Mucosa of descending colon (tissue), 3 donors: ENCODE measurements at regions not wholly inside any gene's neighbourhood (a gene's known extent, or its start where the extent isn't known, plus 50 kb on each side); places are given as distances from the start of the nearest gene placed in this dataset.

Experiments
- ATAC-seq: fragments of 200-7000 bp; cut with Tn5 transposase; one replicate; pipeline ENCODE4 v1.9.1; 2020; ENCODE audit warnings: mild to moderate bottlenecking, moderate library complexity
- DNase-seq, 3 donors: peaks; one replicate each; pipeline ENCODE4 v3.0.0-alpha.2; 2020
- H3K36me3 ChIP-seq: fragments of 200-600 bp; one replicate; pipeline ENCODE4 v1.8.0; 2021; ENCODE audit warnings: low read depth, mild to moderate bottlenecking
- H3K4me1 ChIP-seq: fragments of 200-600 bp; one replicate; pipeline ENCODE4 v1.8.0; 2021; ENCODE audit warnings: low read depth, mild to moderate bottlenecking
- H3K4me3 ChIP-seq: fragments of 200-600 bp; one replicate; pipeline ENCODE4 v1.8.0; 2021; ENCODE audit warnings: mild to moderate bottlenecking
- H3K9me3 ChIP-seq: fragments of 200-600 bp; one replicate; pipeline ENCODE4 v1.8.0; 2021; ENCODE audit warnings: mild to moderate bottlenecking
- intact Hi-C, 2 donors: fragments of 100-400 bp; cut with DNase I in 1 of 2; cut with micrococcal nuclease in 1 of 2; formaldehyde crosslinking; loops; one replicate each; pipeline versions ENCODE4 v1.11.0 to v1.11.1; 2022; cut with DNase I, micrococcal nuclease
- TF ChIP-seq, protein P1 (sequence below): fragments of 200-600 bp; IDR thresholded peaks from one replicate; pipeline ENCODE4 v1.8.0; 2022; ENCODE audit warnings: antibody characterized with exemption, mild to moderate bottlenecking
- donor health status: DM: no; HTN: no; CAD: no; lungs with moderate emphysema.
- donor health status: DM: no; HTN: no; CAD: no.
- donor health status: DM: no; HTN: yes; CAD: no.

DNA sequence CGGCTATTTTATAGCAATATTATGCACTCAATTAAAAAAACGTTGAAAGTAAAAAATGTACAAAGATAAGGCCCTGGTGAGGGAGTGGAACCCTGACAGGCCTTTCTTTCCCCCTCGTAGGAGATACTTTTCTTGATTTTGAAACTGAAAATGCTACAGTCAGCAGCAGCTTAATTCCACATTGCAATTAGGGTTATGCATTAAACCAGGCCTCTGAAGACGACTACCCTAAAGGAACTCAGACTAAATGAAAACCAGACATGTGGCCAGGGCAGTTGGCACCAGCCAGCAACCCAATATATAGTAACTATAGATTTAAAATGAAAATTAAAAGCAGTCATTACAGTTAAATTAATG is 463.2 kb upstream of the MAF start:
- no peaks in the 10 kb centered on the region for H3K36me3 ChIP-seq
- no peak for ATAC-seq
- no peaks in the 10 kb centered on the region for H3K9me3 ChIP-seq
- no peak for DNase-seq
- TF ChIP-seq, protein P1, sequence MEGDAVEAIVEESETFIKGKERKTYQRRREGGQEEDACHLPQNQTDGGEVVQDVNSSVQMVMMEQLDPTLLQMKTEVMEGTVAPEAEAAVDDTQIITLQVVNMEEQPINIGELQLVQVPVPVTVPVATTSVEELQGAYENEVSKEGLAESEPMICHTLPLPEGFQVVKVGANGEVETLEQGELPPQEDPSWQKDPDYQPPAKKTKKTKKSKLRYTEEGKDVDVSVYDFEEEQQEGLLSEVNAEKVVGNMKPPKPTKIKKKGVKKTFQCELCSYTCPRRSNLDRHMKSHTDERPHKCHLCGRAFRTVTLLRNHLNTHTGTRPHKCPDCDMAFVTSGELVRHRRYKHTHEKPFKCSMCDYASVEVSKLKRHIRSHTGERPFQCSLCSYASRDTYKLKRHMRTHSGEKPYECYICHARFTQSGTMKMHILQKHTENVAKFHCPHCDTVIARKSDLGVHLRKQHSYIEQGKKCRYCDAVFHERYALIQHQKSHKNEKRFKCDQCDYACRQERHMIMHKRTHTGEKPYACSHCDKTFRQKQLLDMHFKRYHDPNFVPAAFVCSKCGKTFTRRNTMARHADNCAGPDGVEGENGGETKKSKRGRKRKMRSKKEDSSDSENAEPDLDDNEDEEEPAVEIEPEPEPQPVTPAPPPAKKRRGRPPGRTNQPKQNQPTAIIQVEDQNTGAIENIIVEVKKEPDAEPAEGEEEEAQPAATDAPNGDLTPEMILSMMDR: no peak
- intact Hi-C loops: no loop called here
- H3K4me3 ChIP-seq: no peak overlapping the region
- H3K4me1 ChIP-seq: no peaks in the 10 kb centered on the region

DNA sequence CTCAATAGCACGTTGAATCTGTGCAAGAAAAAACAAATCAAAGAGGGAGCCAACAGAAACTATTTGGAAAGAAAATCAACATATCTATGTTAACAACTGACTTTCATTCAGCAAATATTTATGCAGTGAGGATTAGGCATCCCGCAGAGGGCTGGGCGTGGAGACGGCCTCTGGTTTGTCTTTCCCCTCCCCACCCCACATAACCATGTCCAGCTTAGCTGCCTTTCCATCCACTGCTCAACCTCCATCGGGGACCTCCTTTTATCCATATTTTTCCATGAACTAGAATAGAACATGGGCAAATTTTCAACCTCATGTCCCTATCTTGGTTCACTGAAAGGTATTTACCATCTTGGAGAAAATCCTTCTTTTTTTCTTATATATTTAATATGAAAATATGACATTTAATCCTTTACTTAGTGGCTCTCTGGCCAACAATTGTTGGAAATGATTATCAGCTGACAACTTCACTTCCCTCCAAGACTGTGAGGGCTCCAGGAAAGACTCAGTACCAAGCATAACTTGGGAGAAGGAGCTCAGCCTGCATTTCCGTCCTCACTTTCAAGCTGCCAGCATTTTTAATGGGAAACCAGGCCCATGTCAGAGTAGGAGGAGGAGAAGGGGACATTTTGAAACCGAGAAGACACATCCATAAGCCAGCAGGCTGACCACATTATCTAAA is 462.6 kb upstream of the MAF start:
- Histone ChIP-seq H3K9me3 (no peaks in the 10 kb centered on the region), H3K4me3 (no peak overlapping the region), H3K4me1 (no peaks in the 10 kb centered on the region), H3K36me3 (no peaks in the 10 kb centered on the region)
- intact Hi-C loops: no loop called here
- TF ChIP-seq, protein P1: no peak
- ATAC-seq (peak; percentile 34), DNase-seq (peak in 1 of 3 donors; percentile 30)

DNA sequence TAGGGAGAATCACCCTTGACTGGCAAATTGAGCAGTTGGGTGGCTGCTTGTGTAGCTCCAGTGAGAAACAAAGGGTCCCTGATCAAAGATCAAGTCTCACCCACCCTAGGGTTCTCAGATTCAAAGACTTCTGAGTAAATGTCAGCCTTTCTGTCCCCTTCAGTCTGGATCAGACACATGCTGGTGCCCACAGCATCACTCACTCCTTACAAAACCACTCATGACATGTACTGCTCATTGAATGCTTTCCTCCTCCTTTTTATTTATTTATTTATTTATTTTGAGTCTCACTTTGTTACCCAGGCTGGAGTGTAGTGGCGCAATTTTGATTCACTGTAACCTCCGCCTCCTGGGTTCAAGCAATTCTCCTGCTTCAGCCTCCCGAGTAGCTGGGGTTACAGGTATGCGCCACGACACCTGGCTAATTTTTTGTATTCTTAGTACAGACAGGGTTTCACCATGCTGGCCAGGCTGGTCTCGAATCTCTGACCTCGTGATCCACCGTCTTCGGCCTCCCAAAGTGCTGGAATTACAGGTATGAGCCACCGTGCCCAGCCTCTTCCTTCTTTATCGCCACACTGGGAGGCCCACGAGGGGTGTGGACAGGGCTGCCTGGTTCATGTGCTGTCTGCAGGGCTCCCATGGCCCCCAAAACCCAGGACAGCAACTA is 462.0 kb upstream of the MAF start:
- ATAC-seq: no peak
- intact Hi-C loops: no loop called here
- DNase-seq: no peak
- H3K4me1 ChIP-seq: no peaks in the 10 kb centered on the region
- H3K36me3 ChIP-seq: no peaks in the 10 kb centered on the region
- no peak overlapping the region for H3K4me3 ChIP-seq
- TF ChIP-seq, protein P1: no peak
- no peaks in the 10 kb centered on the region for H3K9me3 ChIP-seq

DNA sequence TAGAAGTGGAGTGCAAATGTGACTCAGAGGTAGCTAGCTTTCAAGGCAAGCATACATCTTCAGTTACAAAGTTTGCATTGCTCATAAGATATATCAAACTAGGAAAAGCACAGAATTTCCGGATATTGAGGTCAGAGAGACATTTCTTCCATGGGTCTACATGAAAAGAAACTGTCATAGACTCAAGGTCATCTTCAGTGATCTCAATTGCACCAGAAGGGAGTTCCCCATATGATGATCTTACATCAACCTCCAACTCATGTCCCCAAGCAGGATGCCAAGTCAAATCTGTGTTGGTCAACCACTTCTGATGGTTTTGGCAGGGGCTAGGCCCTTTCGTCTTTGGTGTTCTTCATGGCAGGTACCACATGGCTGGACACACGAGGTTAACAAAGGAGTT is 459.9 kb upstream of the MAF start:
- ATAC-seq: no peak
- Histone ChIP-seq H3K36me3 (no peaks in the 10 kb centered on the region), H3K4me3 (no peak overlapping the region), H3K9me3 (no peaks in the 10 kb centered on the region), H3K4me1 (no peaks in the 10 kb centered on the region)
- DNase-seq: no peak
- intact Hi-C loops: no loop called here
- TF ChIP-seq, protein P1: no peak

DNA sequence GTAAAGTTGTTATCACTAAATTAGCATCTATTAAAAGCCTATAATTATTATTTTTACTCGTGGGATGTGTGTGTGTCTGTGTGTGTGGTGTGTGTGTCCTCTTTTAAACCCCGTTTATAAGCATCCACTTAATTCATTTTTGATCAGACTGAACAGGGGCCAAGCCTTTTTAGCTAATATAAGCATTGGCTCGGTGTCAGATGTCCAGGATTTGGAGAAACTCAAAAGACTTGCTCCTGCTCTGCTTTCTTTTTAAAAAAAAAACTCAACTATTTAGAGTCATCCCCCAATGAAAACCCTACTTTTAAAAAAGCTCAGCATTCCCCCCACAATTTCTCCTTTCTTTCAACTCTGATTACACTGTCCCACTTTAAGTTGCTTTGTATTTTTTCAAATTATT is 459.3 kb upstream of the MAF start:
- H3K36me3 ChIP-seq: no peaks in the 10 kb centered on the region

More for the DNA sequence above, 459.3 kb upstream of the MAF start:
- no peaks in the 10 kb centered on the region for H3K9me3 ChIP-seq
- TF ChIP-seq, protein P1: no peak
- DNase-seq (no peak), ATAC-seq (no peak)
- no peak overlapping the region for H3K4me3 ChIP-seq
- intact Hi-C loops: no loop called here
- no peaks in the 10 kb centered on the region for H3K4me1 ChIP-seq
